ENCODE measurements at regions not wholly inside any gene's neighbourhood (a gene's known extent, or its start where the extent isn't known, plus 50 kb on each side); places are given as distances from the start of the nearest gene placed in this dataset.
A peak's percentile ranks its signal among the peaks of the same experiment; 100 is the strongest.

GRCh38 chr4:95638920-95639501, 90.2 kb upstream of the UNC5C start:
- H3K27me3 Mint-ChIP-seq (ENCODE audit: low read depth), result no peaks in the 10 kb centered on the region
- H3K36me3 Mint-ChIP-seq (ENCODE audit: low read depth), result no peaks in the 10 kb centered on the region
- H3K27ac Mint-ChIP-seq, result peak overlapping the region; percentile 24
- peaks cover 1% of the 10 kb centered on the region for H3K4me1 Mint-ChIP-seq (ENCODE audit: low read depth)
- H3K4me3 Mint-ChIP-seq, result no peak overlapping the region
- no peaks in the 10 kb centered on the region for H3K9me3 Mint-ChIP-seq

- Mint-ChIP-seq H3K9me3 (no peaks in the 10 kb centered on the region), H3K27me3 (ENCODE audit: low read depth) (no peaks in the 10 kb centered on the region), H3K36me3 (ENCODE audit: low read depth) (no peaks in the 10 kb centered on the region), H3K27ac (no peak overlapping the region), H3K4me3 (no peak overlapping the region), H3K4me1 (ENCODE audit: low read depth) (peaks cover 1% of the 10 kb centered on the region)
Observed at GRCh38 chr4:95637043-95637600, 88.3 kb upstream of the UNC5C start.

GRCh38 chr4:95636061-95636460, 87.3 kb upstream of the UNC5C start:
- Mint-ChIP-seq H3K4me3 (no peak overlapping the region), H3K27me3 (ENCODE audit: low read depth) (no peaks in the 10 kb centered on the region), H3K9me3 (no peaks in the 10 kb centered on the region), H3K4me1 (ENCODE audit: low read depth) (peaks cover 1% of the 10 kb centered on the region), H3K27ac (no peak overlapping the region), H3K36me3 (ENCODE audit: low read depth) (no peaks in the 10 kb centered on the region)

GRCh38 chr4:95627709-95628108, 78.9 kb upstream of the UNC5C start:
- no peaks in the 10 kb centered on the region for H3K9me3 Mint-ChIP-seq
- H3K4me3 Mint-ChIP-seq, result no peak overlapping the region
- no peaks in the 10 kb centered on the region for H3K36me3 Mint-ChIP-seq (ENCODE audit: low read depth)
- no peaks in the 10 kb centered on the region for H3K4me1 Mint-ChIP-seq (ENCODE audit: low read depth)
- no peaks in the 10 kb centered on the region for H3K27me3 Mint-ChIP-seq (ENCODE audit: low read depth)
- no peak overlapping the region for H3K27ac Mint-ChIP-seq

- no peaks in the 10 kb centered on the region for H3K36me3 Mint-ChIP-seq (ENCODE audit: low read depth)
- no peaks in the 10 kb centered on the region for H3K27me3 Mint-ChIP-seq (ENCODE audit: low read depth)
- no peak overlapping the region for H3K27ac Mint-ChIP-seq
- no peaks in the 10 kb centered on the region for H3K4me1 Mint-ChIP-seq (ENCODE audit: low read depth)
- H3K9me3 Mint-ChIP-seq, result no peaks in the 10 kb centered on the region
- H3K4me3 Mint-ChIP-seq, result no peak overlapping the region
Observed at GRCh38 chr4:95627024-95627605, 78.3 kb upstream of the UNC5C start.

- Mint-ChIP-seq H3K4me3 (no peak overlapping the region), H3K4me1 (ENCODE audit: low read depth) (no peaks in the 10 kb centered on the region), H3K9me3 (no peaks in the 10 kb centered on the region), H3K27ac (no peak overlapping the region), H3K36me3 (ENCODE audit: low read depth) (no peaks in the 10 kb centered on the region), H3K27me3 (ENCODE audit: low read depth) (no peaks in the 10 kb centered on the region)
Observed at GRCh38 chr4:95625020-95625419, 76.2 kb upstream of the UNC5C start.

- no peaks in the 10 kb centered on the region for H3K36me3 Mint-ChIP-seq (ENCODE audit: low read depth)
- no peaks in the 10 kb centered on the region for H3K4me1 Mint-ChIP-seq (ENCODE audit: low read depth)
- H3K9me3 Mint-ChIP-seq, result no peaks in the 10 kb centered on the region
- H3K27ac Mint-ChIP-seq, result no peak overlapping the region
- no peaks in the 10 kb centered on the region for H3K27me3 Mint-ChIP-seq (ENCODE audit: low read depth)
- no peak overlapping the region for H3K4me3 Mint-ChIP-seq
Observed at GRCh38 chr4:95619525-95620443, 71.0 kb upstream of the UNC5C start.

GRCh38 chr4:95614684-95615205, 66.0 kb upstream of the UNC5C start:
- H3K27me3 Mint-ChIP-seq (ENCODE audit: low read depth), result no peaks in the 10 kb centered on the region
- H3K27ac Mint-ChIP-seq, result no peak overlapping the region
- no peaks in the 10 kb centered on the region for H3K4me1 Mint-ChIP-seq (ENCODE audit: low read depth)
- no peaks in the 10 kb centered on the region for H3K9me3 Mint-ChIP-seq
- no peak overlapping the region for H3K4me3 Mint-ChIP-seq
- no peaks in the 10 kb centered on the region for H3K36me3 Mint-ChIP-seq (ENCODE audit: low read depth)

GRCh38 chr4:95610061-95610569, 61.3 kb upstream of the UNC5C start:
- H3K9me3 Mint-ChIP-seq, result no peaks in the 10 kb centered on the region
- H3K36me3 Mint-ChIP-seq (ENCODE audit: low read depth), result no peaks in the 10 kb centered on the region
- H3K27ac Mint-ChIP-seq, result no peak overlapping the region
- no peaks in the 10 kb centered on the region for H3K27me3 Mint-ChIP-seq (ENCODE audit: low read depth)
- H3K4me3 Mint-ChIP-seq, result no peak overlapping the region
- H3K4me1 Mint-ChIP-seq (ENCODE audit: low read depth), result no peaks in the 10 kb centered on the region

- no peak overlapping the region for H3K4me3 Mint-ChIP-seq
- H3K4me1 Mint-ChIP-seq (ENCODE audit: low read depth), result no peaks in the 10 kb centered on the region
- peaks cover 7% of the 10 kb centered on the region for H3K27me3 Mint-ChIP-seq (ENCODE audit: low read depth)
- H3K36me3 Mint-ChIP-seq (ENCODE audit: low read depth), result no peaks in the 10 kb centered on the region
- no peak overlapping the region for H3K27ac Mint-ChIP-seq
- H3K9me3 Mint-ChIP-seq, result no peaks in the 10 kb centered on the region
Observed at GRCh38 chr4:95606739-95607138, 58.0 kb upstream of the UNC5C start.

GRCh38 chr4:95603393-95603792, 54.6 kb upstream of the UNC5C start:
- Mint-ChIP-seq H3K9me3 (no peaks in the 10 kb centered on the region), H3K4me3 (no peak overlapping the region), H3K27me3 (ENCODE audit: low read depth) (peaks cover 7% of the 10 kb centered on the region), H3K36me3 (ENCODE audit: low read depth) (no peaks in the 10 kb centered on the region), H3K27ac (no peak overlapping the region), H3K4me1 (ENCODE audit: low read depth) (peaks cover 11% of the 10 kb centered on the region)

- no peak overlapping the region for H3K27ac Mint-ChIP-seq
- H3K9me3 Mint-ChIP-seq, result no peaks in the 10 kb centered on the region
- H3K36me3 Mint-ChIP-seq (ENCODE audit: low read depth), result no peaks in the 10 kb centered on the region
- peaks cover 7% of the 10 kb centered on the region for H3K27me3 Mint-ChIP-seq (ENCODE audit: low read depth)
- H3K4me1 Mint-ChIP-seq (ENCODE audit: low read depth), result peaks cover 11% of the 10 kb centered on the region
- H3K4me3 Mint-ChIP-seq, result no peak overlapping the region
Observed at GRCh38 chr4:95602872-95603271, 54.1 kb upstream of the UNC5C start.

- no peaks in the 10 kb centered on the region for H3K9me3 Mint-ChIP-seq
- peaks cover 7% of the 10 kb centered on the region for H3K27me3 Mint-ChIP-seq (ENCODE audit: low read depth)
- H3K27ac Mint-ChIP-seq, result no peak overlapping the region
- peaks cover 11% of the 10 kb centered on the region for H3K4me1 Mint-ChIP-seq (ENCODE audit: low read depth)
- no peaks in the 10 kb centered on the region for H3K36me3 Mint-ChIP-seq (ENCODE audit: low read depth)
- H3K4me3 Mint-ChIP-seq, result no peak overlapping the region
Observed at GRCh38 chr4:95601356-95601755, 52.6 kb upstream of the UNC5C start.

- Mint-ChIP-seq H3K27ac (no peak overlapping the region), H3K36me3 (ENCODE audit: low read depth) (no peaks in the 10 kb centered on the region), H3K4me3 (peak overlapping the region; percentile 25), H3K27me3 (ENCODE audit: low read depth) (peaks cover 7% of the 10 kb centered on the region), H3K4me1 (ENCODE audit: low read depth) (peaks cover 11% of the 10 kb centered on the region), H3K9me3 (no peaks in the 10 kb centered on the region)
Observed at GRCh38 chr4:95599777-95600400, 51.1 kb upstream of the UNC5C start.

Measured in T-helper 1 cell treated with Interleukin-12 subunit alpha and Interleukin-12 subunit beta and Interleukin-4 antibody, amounts not matched to agents 30 μg/mL and 1 μg/mL, for 36 hours (primary cell).